Ecto neural progenitor cell (in vitro differentiated cells): ENCODE measurements at regions not wholly inside any gene's neighbourhood (a gene's known extent, or its start where the extent isn't known, plus 50 kb on each side); places are given as distances from the start of the nearest gene placed in this dataset.

Experiments used
- DNase-seq: peaks from one replicate; pipeline ENCODE4 v3.0.0-alpha.2; 2018; ENCODE audit warnings: low spot score

DNA sequence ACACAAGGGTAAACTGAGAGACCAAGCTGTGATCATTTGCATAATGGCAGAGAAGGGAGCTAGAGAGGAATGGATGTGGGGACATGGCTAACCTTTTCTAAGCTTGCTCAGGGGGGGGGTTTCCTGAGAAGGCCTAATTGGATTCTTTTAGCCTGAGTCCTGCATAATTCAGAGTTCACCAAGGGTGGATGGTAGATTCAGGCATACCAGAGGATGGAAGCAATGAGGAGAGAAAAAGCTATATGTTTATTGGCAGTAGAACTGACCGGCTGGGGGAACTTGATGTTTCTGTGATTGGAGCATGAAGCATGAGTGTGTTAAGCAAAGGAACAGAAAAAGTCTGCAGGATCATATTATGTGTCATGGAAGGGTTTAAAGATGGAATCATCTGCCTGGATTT is 65.9 kb upstream of the KLF12 start:
- DNase-seq: no peak

DNA sequence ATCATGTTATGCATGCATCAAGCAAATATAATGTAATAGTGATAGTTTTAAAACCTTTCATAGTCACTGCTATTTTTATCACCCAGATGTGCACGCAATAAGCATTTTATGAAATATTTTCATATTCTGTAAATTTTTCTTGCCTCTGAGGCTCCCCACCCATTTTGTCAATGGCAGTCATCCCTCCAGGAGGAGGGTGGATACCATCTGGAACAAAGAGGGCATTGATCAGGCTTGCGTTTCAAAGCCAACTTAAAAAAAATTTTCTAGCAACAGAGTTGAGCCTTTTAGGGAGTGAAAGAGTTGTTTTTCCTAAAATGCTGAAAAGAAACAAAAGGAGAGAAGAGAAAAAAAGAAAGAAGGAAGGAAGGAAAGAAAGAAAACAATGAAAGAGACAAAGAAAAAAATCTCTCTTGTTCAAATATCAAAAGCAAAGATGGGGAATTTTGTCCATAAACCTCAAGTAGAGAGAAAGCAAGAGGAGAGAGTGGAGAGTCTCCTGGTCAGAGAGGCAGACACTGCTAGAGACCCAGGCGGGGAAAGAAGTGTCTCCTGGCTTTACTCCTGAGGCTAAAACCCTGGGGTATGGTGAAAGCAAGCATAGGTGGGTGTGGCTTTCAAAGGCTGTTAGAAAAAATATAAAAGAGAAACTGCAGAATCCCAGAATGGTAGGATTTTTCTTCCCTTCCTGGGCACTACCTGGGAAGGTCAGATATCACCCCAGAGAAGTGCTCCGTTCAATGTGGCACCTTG is 63.6 kb upstream of the KLF12 start:
- no peak for DNase-seq

DNA sequence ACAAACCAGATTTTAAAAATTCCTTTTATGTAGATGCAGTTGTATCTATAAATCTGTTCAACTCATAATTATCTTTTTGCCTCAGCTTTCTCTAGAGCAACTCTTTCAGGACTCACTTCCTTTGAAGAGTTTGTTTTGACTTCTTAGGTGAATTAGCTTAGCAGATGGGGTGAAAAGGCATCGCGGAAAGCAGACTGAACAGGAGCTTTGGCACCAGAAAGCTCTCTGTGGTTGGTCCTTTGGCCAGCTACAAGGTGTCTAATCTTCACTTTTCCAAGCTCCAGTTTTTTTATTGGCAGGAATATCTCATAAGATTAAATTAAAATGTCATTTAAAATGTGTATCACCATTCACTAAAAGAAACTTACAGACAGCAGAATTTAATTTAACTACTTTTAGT is 60.6 kb upstream of the KLF12 start:
- no peak for DNase-seq

DNA sequence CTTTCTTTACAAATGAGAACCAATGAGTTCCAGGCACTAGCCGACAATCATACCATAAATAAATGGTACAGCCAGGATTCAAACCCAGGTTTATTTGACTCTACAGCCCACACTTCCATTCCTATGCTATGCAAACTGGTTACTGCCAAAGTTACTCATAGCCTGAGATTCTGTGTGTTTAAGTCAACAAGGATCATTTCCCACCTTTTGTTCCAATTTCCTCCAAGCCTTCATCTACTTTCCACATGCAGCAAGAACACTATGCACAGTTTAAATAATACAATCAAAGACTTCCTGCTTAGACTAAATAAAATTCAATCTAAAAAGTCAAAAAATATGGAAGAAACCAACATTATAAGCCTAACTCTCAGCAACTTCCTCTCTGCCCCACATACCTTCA is 59.2 kb upstream of the KLF12 start:
- no peak for DNase-seq

DNA sequence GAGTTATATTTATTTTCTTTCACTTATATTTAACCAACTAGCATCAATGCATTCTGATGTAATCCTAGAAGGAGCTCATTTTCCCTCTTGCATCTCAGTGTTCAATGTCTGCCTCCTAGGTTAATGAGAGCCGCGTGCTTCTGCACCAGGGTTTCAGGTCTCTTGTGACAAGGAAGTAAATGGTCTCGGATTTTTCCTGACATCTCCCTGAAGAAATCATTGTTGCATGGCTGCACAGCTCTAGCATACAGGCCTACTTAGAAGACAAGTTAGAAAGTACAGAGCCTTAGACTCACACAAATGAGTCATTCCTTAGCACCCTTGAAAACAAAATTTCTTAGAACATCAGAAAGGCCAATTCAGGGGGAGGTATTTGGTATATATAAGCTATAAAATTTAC is 57.2 kb upstream of the KLF12 start:
- DNase-seq: no peak

DNA sequence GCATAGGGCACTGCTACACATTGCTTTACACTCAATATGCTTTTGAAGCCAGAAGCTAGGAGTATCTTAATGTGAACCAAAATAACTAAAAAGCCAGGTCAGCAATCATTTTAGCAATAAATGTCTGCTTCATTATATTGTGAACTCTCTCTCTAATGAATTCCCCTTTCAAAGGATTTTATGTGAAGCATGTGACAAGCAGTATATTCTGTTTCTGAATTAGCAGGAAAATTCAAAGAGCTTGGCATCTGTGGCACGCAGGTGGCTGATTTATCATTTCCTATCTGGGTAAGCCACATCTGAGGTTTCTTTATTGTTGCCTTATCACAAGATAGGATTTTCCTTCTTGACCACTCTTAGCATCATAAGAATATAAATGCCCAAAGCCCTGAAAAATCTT is 56.8 kb upstream of the KLF12 start:
- DNase-seq: no peak

DNA sequence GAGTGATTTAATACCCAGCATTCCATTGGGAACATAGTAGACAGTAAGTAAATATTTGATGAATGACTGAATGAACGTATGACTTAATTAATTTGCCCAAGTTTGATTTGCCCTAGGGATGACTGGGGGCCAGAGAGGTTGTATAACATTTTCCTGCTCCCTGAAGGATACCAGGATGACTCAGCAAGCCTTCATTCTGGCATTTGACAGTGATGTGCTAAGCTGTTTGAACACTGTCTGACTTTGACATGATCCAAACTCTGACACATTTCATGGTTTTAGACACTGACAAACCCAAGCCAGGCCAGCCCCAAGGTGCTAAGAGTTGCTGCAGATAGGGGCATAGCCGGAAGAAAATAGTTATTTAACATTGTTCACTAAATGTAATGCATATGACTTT is 53.4 kb upstream of the KLF12 start:
- no peak for DNase-seq

DNA sequence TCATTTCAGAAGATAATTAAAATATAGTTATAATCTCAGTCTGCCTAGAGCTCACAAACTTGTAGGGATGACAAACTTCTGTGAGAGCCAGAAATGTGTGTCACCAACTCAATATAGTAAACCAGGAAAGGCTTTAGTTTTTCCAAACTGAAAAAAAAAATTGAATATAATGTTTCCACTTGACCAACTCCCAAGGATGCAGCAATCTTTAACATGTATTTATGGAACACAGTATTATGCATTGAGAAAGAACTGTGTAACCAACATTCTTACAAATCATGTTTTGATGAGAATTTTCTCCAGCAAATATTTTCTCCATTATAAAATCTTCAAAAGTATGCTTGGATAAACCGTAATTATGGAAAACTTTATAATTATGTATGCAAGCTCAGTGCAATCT is 50.1 kb upstream of the KLF12 start:
- DNase-seq: no peak
